Keratinocyte (primary cell): ENCODE measurements at regions not wholly inside any gene's neighbourhood (a gene's known extent, or its start where the extent isn't known, plus 50 kb on each side); places are given as distances from the start of the nearest gene placed in this dataset.

Experiments
- EZH2 ChIP-seq: IDR thresholded peaks from one replicate; pipeline ENCODE4 v1.6.1; 2012; ENCODE audit warnings: inconsistent platforms, mild to moderate bottlenecking, low read length, moderate library complexity
- TF ChIP-seq, protein P1 (sequence below), 3 experiments: IDR thresholded peaks in 1 of 3; conservative IDR thresholded peaks in 1 of 3; optimal IDR thresholded peaks in 1 of 3; 2 replicates in 2 of 3; 3 replicates in 1 of 3; pipeline versions ENCODE3 to v1.5.1; 2011; ENCODE audit warnings: low read length in 3 of 3, mild to moderate bottlenecking in 3 of 3, moderate library complexity in 2 of 3, control low read depth in 1 of 3, inconsistent platforms in 1 of 3; ENCODE audit not compliant: insufficient read depth in 2 of 3; ENCODE audit errors: extremely low read depth in 1 of 3

DNA sequence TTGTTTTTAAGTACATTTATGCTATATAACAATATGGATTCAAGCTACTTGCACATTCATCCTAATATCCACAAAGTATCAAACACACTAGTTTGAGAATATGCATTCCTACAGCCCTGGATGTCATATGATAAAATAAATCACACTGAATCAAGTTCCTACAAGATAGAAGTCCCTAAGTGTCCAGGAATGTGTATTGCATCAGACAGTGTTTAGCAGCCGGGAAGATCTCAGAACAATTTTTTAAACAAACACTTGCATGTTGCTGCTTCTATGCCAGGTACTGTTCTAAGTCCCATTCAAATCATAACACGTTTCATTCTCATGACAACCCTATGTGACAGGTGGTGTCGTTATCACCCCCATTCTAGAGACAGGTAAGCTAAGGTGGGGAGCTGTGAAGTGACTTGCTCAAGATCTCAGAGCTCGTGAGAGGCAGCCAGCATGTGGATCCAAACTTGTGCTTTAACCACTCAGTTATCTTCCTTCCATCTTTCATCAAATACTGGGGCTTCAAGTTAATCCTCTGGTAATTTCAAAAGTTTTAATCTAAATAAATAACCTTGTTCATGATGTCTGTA is 68.3 kb upstream of the KIF26B start:
- TF ChIP-seq, protein P1, sequence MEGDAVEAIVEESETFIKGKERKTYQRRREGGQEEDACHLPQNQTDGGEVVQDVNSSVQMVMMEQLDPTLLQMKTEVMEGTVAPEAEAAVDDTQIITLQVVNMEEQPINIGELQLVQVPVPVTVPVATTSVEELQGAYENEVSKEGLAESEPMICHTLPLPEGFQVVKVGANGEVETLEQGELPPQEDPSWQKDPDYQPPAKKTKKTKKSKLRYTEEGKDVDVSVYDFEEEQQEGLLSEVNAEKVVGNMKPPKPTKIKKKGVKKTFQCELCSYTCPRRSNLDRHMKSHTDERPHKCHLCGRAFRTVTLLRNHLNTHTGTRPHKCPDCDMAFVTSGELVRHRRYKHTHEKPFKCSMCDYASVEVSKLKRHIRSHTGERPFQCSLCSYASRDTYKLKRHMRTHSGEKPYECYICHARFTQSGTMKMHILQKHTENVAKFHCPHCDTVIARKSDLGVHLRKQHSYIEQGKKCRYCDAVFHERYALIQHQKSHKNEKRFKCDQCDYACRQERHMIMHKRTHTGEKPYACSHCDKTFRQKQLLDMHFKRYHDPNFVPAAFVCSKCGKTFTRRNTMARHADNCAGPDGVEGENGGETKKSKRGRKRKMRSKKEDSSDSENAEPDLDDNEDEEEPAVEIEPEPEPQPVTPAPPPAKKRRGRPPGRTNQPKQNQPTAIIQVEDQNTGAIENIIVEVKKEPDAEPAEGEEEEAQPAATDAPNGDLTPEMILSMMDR (optimal IDR thresholded peaks at IDR 0.05 in 1 of 3, IDR thresholded peaks at IDR 0.05 in 1 of 3, conservative IDR thresholded peaks at IDR 0.05 in 1 of 3; ENCODE audit: extremely low read depth in 1 of 3, insufficient read depth in 2 of 3, low read length in 3 of 3): no peak
- no peak for TF ChIP-seq EZH2
